ENCODE measurements at regions not wholly inside any gene's neighbourhood (a gene's known extent, or its start where the extent isn't known, plus 50 kb on each side); places are given as distances from the start of the nearest gene placed in this dataset.
"Not testable (repeated sequence)": the region's sequence is repeated elsewhere in the genome, so short reads cannot be mapped to it uniquely, and the experiment has no call there.

DNA sequence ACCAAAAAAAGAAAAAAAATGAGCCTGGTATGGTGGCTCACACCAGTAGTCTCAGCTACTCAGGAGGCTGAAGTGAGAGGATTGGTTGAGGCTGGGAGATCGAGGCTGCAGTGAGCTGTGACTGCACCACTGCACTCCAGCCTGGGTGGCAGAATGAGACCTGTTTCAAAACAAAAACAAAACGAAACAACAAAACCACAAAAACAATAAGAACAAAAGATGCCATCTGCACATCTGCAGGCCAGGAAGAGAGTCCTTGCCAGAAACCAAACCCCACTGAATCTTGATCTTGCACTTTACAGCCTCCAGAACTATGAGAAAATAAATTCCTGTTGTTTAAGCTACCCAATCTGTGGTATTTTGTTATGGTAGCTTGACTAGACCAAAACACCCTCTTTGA, 207.7 kb downstream of the YTHDC2 start:
- no peak for DNase-seq (ENCODE audit: low read depth)

DNA sequence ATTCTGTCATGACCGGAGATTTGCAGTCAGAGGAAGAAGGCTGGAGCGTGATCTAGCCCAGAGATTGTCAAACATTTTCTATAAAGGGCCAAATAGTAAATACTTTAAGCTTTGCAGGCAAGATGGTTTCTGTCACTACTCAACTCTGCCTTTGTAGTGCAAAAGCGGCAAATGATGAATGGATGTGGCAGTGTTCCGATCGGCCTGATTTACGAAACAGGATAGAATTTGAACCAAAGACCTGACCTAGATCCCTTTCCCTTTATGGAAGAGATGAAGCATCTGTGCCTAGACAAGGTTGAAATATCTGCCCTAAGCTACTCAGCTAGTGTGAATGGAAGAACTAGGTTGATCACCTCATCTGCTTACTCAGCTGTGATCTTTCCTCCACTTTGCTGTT, 209.5 kb downstream of the YTHDC2 start:
- no peak for DNase-seq (ENCODE audit: low read depth)

DNA sequence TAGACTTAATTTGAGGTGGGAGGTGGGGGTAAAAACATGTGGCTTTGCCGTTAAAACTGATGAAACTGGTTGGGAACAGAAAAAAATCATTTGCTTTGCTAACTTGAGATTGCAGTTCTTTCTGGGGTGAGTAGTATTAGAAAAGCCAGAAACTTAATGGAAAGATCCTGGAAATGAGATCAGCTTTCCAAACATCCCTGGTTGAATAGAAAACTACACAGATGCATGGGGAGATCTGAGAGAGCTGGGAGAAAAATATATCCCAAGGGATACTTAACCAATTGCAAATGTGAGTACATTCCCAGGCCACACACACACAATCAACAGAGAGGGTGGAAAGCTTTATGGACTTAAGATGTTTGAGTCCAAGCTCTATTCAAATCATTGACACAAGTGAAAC, 222.3 kb downstream of the YTHDC2 start:
- DNase-seq (ENCODE audit: low read depth) = no peak

DNA sequence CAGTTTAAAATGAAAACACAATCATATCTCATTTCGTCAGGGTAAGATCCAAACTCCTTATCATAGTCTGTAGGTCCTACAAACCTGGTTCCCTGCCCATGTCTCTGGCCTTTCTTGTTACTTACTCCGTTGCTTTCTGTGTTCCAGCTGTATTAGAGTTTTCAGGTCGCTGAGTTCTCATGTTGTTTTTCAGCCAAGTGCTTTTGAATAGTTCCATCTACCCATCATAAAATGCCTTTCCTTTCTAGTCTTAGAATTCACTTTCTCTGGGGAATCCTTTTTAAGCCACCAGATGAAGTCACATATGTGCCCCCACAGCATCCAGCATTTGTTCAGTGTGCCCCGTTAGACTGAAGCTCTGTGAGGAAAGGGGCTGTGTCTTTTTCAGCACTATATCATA, 228.7 kb downstream of the YTHDC2 start:
- DNase-seq (ENCODE audit: low read depth) = no peak

DNA sequence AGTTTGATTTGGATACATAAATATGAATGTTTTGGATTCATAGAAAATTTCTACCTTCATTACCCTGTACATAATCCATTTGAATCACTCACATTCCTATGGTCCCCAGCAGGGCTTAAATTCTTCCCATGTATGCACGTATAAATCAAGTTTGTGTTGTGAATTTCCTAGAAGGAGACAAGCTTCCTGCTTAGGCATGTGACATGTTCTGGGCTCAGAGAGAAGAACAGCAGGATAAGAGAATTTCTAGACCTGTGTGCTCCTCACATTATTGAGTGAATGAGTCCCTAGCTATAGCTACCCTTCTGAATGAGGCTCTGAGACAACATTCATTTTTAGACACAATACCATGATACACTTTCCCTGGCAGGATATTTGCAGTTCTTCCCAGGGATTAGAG, 229.1 kb downstream of the YTHDC2 start:
- DNase-seq (ENCODE audit: low read depth) = no peak

DNA sequence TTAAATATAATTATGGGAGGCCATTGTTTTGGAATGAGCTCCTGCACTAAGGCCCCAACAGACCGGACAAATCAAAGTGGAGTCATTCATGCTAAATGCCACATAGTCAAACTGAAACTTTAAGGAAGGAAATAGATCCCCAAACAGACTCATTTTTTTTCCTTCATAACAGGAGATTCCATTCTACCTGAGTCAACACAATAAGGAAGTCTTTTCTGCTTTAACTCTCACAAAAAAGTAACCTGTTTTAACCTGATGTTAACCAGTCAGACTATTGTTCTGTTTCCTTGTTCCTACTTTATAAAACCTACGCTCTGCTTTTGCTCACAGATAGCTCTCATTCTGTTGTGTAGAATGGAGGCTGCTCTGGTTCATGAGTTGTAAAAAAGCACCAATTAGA, 234.9 kb downstream of the YTHDC2 start:
- DNase-seq (ENCODE audit: low read depth) = no peak

DNA sequence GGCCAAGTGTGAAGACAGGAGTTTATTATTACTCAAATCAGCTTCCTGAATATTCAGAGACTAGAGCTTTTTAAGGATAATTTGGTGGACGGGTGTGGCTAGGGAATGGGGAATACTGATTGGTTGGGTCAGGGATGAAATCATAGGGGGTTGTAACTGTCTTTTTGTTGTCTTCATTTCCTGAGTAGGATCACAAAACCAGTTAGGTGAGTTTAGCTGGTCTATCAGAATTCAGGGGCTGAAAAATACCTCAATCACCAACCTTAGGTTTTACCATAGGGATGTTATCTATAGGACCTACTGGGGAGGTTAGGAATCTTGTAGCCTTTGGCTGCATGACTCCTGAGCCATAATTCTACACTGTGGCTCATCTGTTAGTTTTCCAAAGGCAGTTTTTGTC, 235.8 kb downstream of the YTHDC2 start:
- DNase-seq (ENCODE audit: low read depth) = no peak

DNA sequence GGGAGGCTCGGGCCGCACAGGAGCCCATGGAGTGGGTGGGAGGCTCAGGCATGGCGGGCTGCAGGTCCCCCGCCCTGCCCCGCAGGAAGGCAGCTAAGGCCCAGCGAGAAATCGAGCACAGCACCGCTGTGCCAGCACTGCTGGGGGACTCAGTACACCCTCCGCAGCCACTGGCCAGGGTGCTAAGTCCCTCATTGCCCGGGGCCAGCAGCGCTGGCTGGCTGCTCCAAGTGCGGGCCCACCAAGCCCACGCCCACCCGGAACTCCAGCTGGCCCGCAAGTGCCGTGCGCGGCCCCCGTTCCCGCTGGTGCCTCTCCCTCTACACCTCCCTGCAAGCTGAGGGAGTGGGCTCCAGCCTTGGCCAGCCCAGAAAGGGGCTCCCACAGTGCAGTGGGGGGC, 239.7 kb downstream of the YTHDC2 start:
- not testable (repeated sequence) for DNase-seq (ENCODE audit: low read depth)

DNA sequence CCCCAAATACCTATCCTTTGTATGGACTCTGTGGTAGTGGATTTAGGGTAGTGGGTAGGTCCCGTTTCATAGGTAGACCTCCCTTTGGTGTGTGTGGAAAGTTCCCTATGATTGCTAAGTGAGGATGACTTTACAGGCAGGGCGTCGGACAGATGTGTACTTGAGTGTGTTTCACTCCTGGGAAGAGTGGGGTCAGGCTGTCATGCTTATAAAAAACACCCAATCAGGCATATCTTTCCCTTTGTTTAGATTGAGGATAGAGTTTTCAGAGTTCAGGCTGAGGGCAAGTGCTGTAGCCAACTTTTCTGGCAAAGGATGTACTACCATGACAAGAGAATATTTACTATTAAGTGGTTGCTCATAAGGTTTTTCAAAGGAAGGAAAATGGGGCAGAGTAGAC, 242.0 kb downstream of the YTHDC2 start:
- DNase-seq (ENCODE audit: low read depth) = no peak

DNA sequence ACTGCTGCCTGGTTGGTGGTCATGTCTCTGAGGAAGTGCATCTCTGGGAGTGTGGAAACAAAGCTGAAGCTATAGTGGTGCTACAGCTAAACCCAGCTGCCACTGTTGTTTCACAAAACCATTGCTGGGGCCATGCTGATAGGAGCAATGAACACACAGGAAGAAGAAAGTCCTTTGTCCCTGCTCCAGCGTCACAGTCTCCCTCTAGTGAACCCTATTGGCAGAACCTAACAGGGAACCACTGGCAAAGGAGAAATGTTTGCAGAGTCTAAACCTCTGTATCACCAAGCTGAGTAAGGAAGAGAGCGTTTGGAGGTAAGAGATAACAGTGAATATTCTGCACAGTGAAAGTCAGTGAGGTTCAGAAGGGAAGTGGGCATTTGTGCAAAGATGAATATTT, 244.0 kb downstream of the YTHDC2 start:
- DNase-seq (ENCODE audit: low read depth) = no peak

DNA sequence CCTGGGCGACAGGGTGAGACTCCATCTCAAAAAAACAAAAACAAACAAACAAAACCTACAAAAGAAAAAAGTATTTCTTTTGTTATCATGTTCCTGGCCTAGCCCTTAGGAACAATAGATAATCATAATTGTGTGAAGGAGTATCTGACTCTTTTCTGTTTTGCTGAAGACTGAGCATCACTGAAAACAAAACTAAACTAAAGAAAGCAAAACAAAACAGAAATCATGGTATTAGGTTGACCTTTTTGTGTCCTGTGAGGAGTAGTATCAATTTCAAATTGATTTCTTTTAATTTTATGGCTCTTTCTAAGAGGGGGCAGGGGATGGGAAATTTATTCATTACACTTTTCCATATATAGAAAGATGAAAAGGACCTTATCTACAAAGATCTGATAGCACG, 246.0 kb downstream of the YTHDC2 start:
- DNase-seq (ENCODE audit: low read depth) = no peak

DNA sequence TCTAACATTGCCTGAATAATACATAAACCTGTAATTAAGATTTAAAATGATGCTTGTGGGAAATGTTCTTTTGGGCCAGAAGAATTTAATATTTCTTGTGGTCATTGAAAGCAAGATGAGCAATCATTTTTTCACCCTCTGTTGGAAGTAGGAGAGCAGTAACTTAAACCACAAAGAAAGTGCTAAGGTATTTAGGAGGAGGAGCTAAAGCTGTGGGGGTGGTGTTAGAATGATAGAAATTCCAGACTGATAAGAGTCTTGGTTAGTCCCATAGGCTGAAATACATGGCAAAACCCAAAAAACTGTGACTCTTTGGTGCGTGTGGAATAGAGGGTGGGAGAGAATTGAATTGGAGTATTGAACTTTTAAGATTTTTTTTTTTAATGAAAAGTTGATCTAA, 247.0 kb downstream of the YTHDC2 start:
- no peak for DNase-seq (ENCODE audit: low read depth)

DNA sequence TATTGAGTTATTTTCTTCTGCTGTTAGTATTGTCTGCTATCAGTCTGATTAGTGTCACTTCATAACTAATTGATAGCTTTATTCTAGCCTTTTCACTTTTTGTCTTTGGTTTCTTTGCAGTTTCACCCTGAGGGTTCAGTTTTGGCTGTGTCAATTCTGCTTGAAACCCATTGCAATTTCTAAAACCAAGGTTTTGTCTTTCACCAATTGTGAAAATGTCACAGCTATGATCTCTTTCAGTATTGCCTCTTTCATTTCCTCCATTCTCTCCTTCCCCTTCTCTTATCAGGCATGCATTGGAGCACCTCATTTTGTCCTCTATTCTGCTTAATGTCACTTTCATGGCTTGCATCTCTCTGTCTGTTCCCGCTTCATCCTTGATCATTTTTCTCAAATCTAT, 248.1 kb downstream of the YTHDC2 start:
- DNase-seq (ENCODE audit: low read depth) = no peak

DNA sequence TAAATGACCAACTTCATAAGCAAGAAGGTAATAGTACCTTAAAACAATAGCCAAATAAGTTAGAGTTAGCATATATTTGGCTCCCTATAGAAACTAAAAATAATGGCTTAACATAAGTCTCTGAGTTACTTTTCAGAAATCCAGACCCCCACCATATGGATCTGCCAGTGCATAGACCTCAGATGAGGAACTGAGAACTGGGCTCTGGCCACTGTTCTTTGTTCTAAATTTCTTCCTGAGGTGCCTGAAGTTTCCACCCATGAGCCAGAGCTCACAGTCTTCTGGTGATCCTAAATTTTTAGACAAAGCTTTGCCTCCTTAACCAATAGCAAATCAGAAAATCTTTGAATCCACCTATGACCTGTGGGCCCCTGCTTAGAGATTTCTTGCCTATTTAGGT, 250.9 kb downstream of the YTHDC2 start:
- no peak for DNase-seq (ENCODE audit: low read depth)

DNA sequence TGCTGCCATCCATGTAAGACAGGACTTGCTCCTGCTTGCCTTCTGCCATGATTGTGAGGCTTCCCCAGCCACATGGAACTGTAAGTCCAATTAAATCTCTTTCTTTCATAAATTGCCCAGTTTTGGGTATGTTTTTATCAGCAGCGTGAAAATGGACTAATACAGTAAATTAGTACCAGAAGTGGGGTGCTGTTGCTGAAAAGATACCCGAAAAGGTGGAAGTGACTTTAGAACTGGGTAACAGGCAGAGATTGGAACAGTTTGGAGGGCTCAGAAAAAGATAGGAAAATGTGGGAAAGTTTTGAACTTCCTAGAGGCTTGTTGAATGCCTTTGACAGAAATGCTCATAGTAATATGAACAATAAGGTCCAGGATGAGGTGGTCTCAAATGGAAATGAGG, 253.3 kb downstream of the YTHDC2 start:
- not testable (repeated sequence) for DNase-seq (ENCODE audit: low read depth)

DNA sequence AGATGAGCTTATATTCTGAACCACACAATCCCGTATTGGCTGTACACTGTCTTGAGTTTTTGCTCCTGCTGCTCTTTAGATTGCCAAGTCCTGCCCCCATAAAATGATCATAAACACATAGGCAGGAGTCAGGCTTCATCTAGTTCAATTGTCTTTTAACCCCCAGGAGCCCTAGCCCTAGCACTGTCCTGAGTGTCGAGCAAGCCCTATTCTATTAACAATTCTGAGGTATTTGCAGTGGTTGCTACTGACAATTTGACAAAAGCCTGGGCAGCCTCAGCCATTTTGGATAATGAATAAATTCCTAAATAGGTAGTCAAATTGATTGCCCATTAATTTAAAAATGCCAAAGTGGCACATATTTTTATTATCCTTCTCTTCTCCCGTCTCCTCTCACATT, 257.2 kb downstream of the YTHDC2 start:
- DNase-seq (ENCODE audit: low read depth) = no peak

DNA sequence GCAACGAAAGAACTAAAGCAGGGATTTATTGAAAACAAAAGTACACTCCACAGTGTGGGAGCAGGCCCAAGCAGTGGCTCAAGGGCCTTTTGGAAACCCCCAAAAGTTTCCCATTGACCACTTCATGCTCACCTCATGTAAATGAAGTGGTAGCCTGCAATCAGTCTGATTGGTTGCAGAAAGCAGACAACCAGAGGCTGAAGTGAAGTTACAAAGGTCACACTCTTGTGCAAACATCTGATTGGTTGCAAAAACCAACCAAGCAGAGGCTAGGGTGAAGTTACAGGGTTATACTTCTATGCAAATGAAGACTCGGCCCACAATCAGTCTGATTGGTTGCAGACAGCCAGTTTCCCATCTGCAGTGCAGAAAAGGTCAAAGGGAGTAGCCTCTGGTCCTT, 258.0 kb downstream of the YTHDC2 start:
- no peak for DNase-seq (ENCODE audit: low read depth)

DNA sequence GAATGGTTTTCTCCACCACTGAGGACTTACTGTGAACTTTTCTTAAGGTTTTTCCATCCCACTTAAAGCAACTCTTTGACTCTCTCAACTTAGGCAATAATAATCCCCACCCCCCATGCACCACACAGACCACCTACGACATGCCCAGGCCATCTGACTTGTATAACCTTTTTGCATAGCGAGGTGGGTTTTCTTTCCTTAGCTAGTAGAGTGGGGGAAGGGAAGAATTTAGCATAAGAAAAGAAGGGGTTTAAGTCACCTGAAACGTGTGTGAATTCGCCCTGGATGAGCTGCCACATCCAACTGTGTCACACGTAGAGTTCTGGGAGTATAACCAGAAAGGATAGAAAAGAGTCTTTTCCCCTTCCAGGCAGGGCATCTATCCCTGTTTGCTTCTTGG, 262.7 kb downstream of the YTHDC2 start:
- DNase-seq (ENCODE audit: low read depth) = no peak

DNA sequence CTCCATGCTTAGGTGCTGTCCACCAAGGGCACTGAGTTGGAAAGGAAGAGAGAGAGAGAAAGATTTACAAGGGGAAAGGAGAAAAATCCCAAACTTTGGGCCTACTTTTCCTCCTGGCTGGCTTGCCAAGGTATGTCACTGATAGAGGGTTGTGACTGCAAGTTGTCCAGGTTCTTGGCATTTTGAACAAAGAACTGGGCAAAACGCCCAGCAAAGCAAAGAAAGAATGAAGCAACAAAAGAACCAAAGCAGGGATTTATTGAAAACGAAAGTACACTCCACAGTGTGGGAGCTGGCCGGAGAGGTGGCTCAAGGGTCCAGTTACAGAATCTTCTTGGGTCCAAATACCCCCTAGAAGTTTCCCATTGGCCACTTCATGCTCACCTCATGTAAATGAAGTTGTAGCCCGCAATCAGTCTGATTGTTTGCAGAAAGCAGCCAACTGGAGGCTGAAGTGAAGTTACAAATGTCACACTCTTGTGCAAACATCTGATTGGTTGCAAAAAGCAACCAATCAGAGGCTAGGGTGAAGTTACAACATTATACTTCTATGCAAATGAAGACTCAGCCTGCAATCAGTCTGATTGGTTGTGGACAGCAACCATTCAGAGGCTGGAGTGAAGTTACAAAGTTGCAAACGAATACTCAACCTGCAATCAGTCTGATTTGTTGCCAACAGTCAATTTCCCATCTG, 263.5 kb downstream of the YTHDC2 start:
- DNase-seq (ENCODE audit: low read depth) = peak; percentile 19

DNA sequence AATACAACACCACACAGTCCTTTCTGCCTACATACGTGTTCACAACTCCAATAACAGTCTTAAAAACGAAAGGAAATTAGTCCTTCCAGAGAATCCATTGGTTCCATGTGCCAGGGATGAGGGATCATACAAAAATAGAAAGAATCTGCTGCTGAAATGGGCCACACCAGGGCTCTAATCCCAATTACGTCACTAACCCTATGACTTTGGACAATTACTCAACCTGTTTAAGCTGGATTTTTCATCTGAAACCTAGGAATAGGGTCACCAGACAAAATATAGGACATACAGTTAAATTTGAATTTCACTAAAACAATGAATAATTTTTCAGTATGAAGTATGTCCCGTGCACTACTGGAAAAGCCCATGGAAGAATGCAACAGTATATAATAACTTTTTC, 264.7 kb downstream of the YTHDC2 start:
- DNase-seq (ENCODE audit: low read depth) = no peak

DNA sequence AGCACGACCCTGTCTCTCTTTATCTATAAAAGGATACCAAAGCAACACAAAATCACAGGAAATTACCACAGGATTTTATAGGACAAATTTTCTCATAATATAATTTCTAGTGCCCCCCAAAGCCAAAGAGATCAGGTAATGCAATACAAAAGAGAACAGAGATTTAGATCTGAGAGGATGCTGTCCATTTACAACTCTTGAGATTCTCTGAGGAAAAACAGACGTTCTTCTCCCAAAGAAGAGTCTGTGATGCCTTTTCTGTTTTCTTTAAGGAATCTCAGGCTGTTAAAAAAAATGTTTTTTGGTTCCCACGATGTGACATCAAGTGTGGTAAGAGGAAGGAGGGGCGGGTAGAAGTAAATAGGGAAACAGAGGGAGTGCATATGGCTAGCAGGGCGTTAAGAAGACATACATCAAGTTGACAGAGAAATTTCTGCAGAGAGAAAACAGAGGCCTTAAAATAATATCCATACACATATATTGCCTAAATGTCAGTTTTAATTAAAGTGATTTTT, 274.7 kb downstream of the YTHDC2 start:
- no peak for DNase-seq (ENCODE audit: low read depth)

DNA sequence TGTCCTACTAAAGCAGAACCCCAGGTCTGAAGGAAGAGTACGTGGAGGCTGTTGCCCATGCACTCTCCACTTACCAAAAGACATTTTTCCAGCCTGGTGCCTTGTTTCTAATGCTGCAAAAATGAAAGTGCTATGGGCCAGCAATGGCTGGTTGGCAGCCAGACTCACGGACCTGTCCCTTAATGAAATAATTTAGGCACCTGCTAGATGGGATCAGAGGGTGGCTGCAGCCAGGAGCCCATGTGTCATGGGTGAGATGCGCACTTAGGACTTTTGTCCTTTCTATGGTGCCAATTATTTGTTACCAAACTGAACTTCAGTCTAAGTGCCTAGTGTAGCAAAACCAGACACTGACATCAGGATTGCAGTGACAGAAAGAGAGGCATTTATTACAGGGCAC, 276.3 kb downstream of the YTHDC2 start:
- DNase-seq (ENCODE audit: low read depth) = no peak

DNA sequence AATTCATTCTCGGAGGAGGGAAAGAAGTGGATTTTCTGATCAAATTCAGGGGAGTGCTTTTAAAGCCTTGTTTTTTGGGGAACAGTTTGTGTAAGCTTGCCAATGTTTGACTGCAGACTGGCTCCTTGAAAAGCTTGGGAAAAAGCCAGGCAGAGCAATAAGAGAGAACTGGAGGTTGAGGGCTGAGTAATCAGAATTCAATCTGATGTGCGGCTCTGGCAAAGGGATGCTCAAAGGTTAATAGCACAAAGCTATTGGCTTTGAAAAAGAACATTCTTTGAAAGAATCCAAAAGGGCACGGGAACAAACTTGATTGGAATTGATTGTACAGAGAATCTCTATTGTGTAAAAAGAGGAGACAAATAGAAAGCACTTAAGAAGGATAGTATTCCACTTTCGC, 279.3 kb downstream of the YTHDC2 start:
- DNase-seq (ENCODE audit: low read depth) = no peak

DNA sequence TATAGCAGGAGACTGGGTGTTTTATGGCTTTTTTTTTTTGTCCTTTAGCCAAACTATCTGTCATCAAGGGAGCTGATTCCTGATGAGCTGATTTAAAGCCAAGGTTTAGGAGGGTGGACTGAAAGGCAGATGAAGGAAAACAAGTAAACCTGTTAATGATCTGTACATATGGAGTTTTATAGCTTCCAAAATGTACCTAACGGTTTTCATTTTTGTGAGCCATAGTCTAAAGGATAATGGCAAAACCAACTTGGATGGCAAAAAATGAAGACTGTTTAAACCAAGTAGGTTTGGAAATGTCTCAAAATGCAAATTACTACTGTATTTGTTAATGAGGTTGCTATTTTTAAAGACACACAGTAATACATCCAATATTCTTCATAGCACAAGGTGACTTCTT, 281.5 kb downstream of the YTHDC2 start:
- DNase-seq (ENCODE audit: low read depth) = no peak
